H1 (cell line): ENCODE measurements at regions not wholly inside any gene's neighbourhood (a gene's known extent, or its start where the extent isn't known, plus 50 kb on each side); places are given as distances from the start of the nearest gene placed in this dataset.

Experiments used
- CBX8 ChIP-seq: fragments of 300-800, 300-1000 bp; sonication (generic); IDR thresholded peaks from 2 replicates; pipeline ENCODE4 v1.7.1; 2016; ENCODE audit warnings: low read depth, low read length, borderline replicate concordance
- CEBPB ChIP-seq: IDR thresholded peaks from 2 replicates; pipeline ENCODE4 v1.6.1; 2012; ENCODE audit warnings: low read depth, low read length
- CTCF ChIP-seq, 3 experiments: IDR thresholded peaks; 1 replicate in 2 of 3; 2 replicates in 1 of 3; pipeline versions ENCODE4 v1.5.1 to v1.6.1; 2011; ENCODE audit warnings: low read length in 3 of 3, mild to moderate bottlenecking in 3 of 3, inconsistent platforms in 2 of 3, low read depth in 1 of 3, moderate library complexity in 1 of 3; ENCODE audit not compliant: insufficient read depth in 1 of 3; ENCODE audit errors: control extremely low read depth in 1 of 3
- EP300 ChIP-seq, 2 experiments: IDR thresholded peaks; 1 replicate in 1 of 2; 2 replicates in 1 of 2; pipeline ENCODE4 v1.6.1; 2011 to 2012; ENCODE audit warnings: low read depth in 2 of 2, low read length in 2 of 2, mild to moderate bottlenecking in 2 of 2, borderline replicate concordance in 1 of 2, inconsistent platforms in 1 of 2, moderate library complexity in 1 of 2
- GTF2F1 ChIP-seq: IDR thresholded peaks from 2 replicates; pipeline ENCODE4 v1.6.1; 2012; ENCODE audit warnings: low read depth, low read length, improper control_type of control experiment, borderline replicate concordance
- HDAC2 ChIP-seq, 2 experiments: fragments of 300-600 bp in 1 of 2; sonication (generic) in 1 of 2; IDR thresholded peaks; 2 replicates each; pipeline ENCODE4 v1.6.1; 2011 to 2012; ENCODE audit warnings: low read depth in 2 of 2, low read length in 2 of 2, mild to moderate bottlenecking in 2 of 2, moderate library complexity in 2 of 2, borderline replicate concordance in 1 of 2, inconsistent platforms in 1 of 2
- JUN ChIP-seq: IDR thresholded peaks from 2 replicates; pipeline ENCODE4 v1.6.1; 2011; ENCODE audit warnings: low read depth, mild to moderate bottlenecking, improper control_type of control experiment, low read length
- POLR2A ChIP-seq, 2 experiments: IDR thresholded peaks; 1 replicate in 1 of 2; 2 replicates in 1 of 2; pipeline ENCODE4 v1.6.1; 2011; ENCODE audit warnings: low read depth in 2 of 2, low read length in 2 of 2, mild to moderate bottlenecking in 2 of 2; ENCODE audit errors: control extremely low read depth in 1 of 2
- SIX5 ChIP-seq: IDR thresholded peaks from 2 replicates; pipeline ENCODE4 v1.6.1; 2011; ENCODE audit warnings: mild to moderate bottlenecking, low read depth, low read length
- YY1 ChIP-seq: IDR thresholded peaks from 2 replicates; pipeline ENCODE4 v1.6.1; 2011; ENCODE audit warnings: low read depth, mild to moderate bottlenecking, low read length
- TF ChIP-seq, protein P1 (sequence below): IDR thresholded peaks from 2 replicates; pipeline ENCODE4 v1.6.1; 2011; ENCODE audit warnings: low read length, improper control_type of control experiment

DNA sequence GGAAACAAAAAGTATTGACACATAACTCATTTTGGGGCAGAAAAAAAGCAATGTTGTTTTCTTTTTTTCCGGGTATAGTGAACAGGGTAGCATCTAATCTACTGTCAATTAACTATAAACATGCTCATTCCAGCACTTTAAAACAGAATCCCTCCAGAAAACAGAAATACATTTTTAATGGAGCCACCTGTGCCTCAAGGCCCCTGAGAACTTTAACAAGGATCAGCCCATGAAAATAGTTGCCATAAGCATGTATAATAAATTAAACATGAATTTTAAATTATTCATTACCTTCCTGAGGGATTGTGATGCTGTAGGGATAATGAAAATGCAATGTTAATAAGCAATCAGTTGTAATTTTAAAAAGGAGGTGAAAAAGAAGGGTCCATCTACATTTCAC, 101.4 kb upstream of the IVNS1ABP start:
- TF ChIP-seq CBX8 (no peak), POLR2A (IDR thresholded peaks at IDR 0.05; ENCODE audit: control extremely low read depth in 1 of 2, low read depth in 2 of 2, low read length in 2 of 2) (no peak), JUN (no peak), YY1 (no peak), CTCF (IDR thresholded peaks at IDR 0.05; ENCODE audit: control extremely low read depth in 1 of 3, insufficient read depth in 1 of 3, low read depth in 1 of 3, low read length in 3 of 3) (no peak), SIX5 (no peak), GTF2F1 (no peak), CEBPB (no peak), EP300 (IDR thresholded peaks at IDR 0.05; ENCODE audit: borderline replicate concordance in 1 of 2, low read depth in 2 of 2, low read length in 2 of 2) (no peak), HDAC2 (IDR thresholded peaks at IDR 0.05; ENCODE audit: borderline replicate concordance in 1 of 2, low read depth in 2 of 2, low read length in 2 of 2) (no peak)
- TF ChIP-seq, protein P1, sequence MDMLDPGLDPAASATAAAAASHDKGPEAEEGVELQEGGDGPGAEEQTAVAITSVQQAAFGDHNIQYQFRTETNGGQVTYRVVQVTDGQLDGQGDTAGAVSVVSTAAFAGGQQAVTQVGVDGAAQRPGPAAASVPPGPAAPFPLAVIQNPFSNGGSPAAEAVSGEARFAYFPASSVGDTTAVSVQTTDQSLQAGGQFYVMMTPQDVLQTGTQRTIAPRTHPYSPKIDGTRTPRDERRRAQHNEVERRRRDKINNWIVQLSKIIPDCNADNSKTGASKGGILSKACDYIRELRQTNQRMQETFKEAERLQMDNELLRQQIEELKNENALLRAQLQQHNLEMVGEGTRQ: no peak
